ENCODE measurements at regions not wholly inside any gene's neighbourhood (a gene's known extent, or its start where the extent isn't known, plus 50 kb on each side); places are given as distances from the start of the nearest gene placed in this dataset.

DNA sequence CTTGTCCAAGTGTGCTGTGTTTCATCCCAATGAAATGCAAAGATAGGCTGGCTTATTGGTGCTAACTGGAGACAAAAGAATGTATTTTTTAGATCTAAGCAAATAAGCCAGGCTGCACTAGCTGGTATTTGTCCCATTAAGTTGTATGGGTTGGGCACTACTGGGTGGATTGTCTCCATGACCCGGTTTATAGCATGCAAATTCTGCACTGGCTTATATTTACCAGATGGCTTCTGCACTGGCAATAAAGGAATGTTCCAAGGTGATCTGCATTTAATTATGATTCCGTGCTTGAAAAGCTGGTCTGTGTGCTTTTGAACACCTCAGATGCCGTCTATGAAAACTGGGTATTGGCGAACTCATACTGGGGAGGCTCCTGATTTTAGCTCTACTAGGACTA, 61.4 kb upstream of the MOCS1 start:
- no peak overlapping the region for H3K27ac ChIP-seq (replicated peaks)
- no peaks in the 10 kb centered on the region for H3K27me3 ChIP-seq (ENCODE audit: insufficient read depth, poor library complexity, severe bottlenecking)
- H3K4me3 ChIP-seq (replicated peaks; ENCODE audit: insufficient read depth, low read length): no peak overlapping the region
- DNase-seq (ENCODE audit: low read depth in 1 of 2, low spot score in 1 of 2): no peak
- TF ChIP-seq GABPA (IDR thresholded peaks at IDR 0.05; ENCODE audit: low read depth) (no peak), POLR2AphosphoS5 (IDR thresholded peaks at IDR 0.05; ENCODE audit: low read depth) (no peak), SPI1 (IDR thresholded peaks at IDR 0.05; ENCODE audit: borderline replicate concordance, low read depth) (no peak)
- TF ChIP-seq, protein P1, sequence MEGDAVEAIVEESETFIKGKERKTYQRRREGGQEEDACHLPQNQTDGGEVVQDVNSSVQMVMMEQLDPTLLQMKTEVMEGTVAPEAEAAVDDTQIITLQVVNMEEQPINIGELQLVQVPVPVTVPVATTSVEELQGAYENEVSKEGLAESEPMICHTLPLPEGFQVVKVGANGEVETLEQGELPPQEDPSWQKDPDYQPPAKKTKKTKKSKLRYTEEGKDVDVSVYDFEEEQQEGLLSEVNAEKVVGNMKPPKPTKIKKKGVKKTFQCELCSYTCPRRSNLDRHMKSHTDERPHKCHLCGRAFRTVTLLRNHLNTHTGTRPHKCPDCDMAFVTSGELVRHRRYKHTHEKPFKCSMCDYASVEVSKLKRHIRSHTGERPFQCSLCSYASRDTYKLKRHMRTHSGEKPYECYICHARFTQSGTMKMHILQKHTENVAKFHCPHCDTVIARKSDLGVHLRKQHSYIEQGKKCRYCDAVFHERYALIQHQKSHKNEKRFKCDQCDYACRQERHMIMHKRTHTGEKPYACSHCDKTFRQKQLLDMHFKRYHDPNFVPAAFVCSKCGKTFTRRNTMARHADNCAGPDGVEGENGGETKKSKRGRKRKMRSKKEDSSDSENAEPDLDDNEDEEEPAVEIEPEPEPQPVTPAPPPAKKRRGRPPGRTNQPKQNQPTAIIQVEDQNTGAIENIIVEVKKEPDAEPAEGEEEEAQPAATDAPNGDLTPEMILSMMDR (IDR thresholded peaks at IDR 0.05; ENCODE audit: insufficient read depth, low read length): no peak
- TF ChIP-seq, protein P2, sequence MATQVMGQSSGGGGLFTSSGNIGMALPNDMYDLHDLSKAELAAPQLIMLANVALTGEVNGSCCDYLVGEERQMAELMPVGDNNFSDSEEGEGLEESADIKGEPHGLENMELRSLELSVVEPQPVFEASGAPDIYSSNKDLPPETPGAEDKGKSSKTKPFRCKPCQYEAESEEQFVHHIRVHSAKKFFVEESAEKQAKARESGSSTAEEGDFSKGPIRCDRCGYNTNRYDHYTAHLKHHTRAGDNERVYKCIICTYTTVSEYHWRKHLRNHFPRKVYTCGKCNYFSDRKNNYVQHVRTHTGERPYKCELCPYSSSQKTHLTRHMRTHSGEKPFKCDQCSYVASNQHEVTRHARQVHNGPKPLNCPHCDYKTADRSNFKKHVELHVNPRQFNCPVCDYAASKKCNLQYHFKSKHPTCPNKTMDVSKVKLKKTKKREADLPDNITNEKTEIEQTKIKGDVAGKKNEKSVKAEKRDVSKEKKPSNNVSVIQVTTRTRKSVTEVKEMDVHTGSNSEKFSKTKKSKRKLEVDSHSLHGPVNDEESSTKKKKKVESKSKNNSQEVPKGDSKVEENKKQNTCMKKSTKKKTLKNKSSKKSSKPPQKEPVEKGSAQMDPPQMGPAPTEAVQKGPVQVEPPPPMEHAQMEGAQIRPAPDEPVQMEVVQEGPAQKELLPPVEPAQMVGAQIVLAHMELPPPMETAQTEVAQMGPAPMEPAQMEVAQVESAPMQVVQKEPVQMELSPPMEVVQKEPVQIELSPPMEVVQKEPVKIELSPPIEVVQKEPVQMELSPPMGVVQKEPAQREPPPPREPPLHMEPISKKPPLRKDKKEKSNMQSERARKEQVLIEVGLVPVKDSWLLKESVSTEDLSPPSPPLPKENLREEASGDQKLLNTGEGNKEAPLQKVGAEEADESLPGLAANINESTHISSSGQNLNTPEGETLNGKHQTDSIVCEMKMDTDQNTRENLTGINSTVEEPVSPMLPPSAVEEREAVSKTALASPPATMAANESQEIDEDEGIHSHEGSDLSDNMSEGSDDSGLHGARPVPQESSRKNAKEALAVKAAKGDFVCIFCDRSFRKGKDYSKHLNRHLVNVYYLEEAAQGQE (IDR thresholded peaks at IDR 0.05; ENCODE audit: insufficient replicate concordance, low read depth): no peak

DNA sequence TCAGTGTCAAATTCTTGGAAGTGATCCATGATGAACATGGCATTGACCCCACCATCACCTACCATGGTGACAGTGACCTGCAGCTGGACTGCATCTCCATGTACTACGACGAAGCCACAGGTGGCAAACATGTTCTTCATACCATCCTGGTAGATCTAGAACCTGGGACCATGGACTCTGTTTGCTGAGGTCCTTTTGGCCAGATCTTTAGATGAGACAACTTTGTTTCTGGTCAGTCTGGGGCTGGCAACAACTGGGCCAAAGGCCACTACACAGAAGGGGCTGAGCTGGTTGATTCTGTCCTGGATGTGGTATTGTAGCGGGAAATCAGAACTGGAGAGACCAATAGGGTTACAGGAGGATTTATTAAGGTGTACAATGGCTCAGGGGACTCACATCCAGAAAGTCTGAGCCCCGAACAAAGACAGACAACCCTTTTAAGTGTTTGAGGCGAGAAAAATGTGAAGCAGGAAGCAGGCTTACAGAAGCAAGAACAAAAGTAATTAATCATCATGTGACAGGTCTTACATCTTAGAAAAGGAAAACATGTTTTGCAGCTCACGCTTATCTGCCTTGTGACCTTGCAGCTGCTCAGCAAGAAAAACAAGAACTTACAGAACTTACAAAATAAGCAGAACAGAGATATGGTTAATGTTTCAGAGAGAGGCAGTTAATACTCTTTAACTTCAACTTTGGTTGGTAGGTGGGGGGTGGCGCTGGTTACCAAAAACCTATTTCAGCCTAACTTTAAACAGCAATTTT, 58.8 kb upstream of the MOCS1 start:
- no peak overlapping the region for H3K27ac ChIP-seq (replicated peaks)
- DNase-seq (ENCODE audit: low read depth in 1 of 2, low spot score in 1 of 2): no peak
- TF ChIP-seq GABPA (IDR thresholded peaks at IDR 0.05; ENCODE audit: low read depth): no peak
- TF ChIP-seq, protein P1 (IDR thresholded peaks at IDR 0.05; ENCODE audit: insufficient read depth, low read length): no peak
- no peak for TF ChIP-seq SPI1 (IDR thresholded peaks at IDR 0.05; ENCODE audit: borderline replicate concordance, low read depth)
- no peak for TF ChIP-seq POLR2AphosphoS5 (IDR thresholded peaks at IDR 0.05; ENCODE audit: low read depth)
- no peaks in the 10 kb centered on the region for H3K27me3 ChIP-seq (ENCODE audit: insufficient read depth, poor library complexity, severe bottlenecking)
- H3K4me3 ChIP-seq (replicated peaks; ENCODE audit: insufficient read depth, low read length): no peak overlapping the region

Measured in HL-60 (cell line).